ENCODE measurements at regions not wholly inside any gene's neighbourhood (a gene's known extent, or its start where the extent isn't known, plus 50 kb on each side); places are given as distances from the start of the nearest gene placed in this dataset.
"Not testable (repeated sequence)": the region's sequence is repeated elsewhere in the genome, so short reads cannot be mapped to it uniquely, and the experiment has no call there.

DNA sequence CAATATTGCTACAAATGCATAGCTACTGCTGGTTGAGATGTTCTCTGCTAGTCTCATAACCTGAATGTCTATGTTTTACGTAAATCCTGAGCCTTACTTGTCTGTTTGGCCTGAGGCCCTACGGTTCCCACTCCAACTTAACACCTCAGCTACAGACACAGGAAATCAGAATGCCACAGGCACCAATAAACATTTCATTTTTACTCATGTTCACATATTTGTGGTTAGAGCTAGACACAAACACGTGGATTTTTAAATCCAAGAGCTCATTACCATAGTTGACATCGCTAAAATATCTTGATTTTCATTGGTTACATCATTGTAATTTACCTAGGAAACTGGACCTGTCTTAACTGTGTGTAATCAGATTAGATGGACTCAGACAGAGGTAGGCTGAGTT lies 263.8 kb upstream of the CDH19 start:
- DNase-seq (ENCODE audit: low spot score) = no peak

GRCh38 chr18:66866427-66866940 lies 262.6 kb upstream of the CDH19 start:
- not testable (repeated sequence) for DNase-seq (ENCODE audit: low spot score)

DNA sequence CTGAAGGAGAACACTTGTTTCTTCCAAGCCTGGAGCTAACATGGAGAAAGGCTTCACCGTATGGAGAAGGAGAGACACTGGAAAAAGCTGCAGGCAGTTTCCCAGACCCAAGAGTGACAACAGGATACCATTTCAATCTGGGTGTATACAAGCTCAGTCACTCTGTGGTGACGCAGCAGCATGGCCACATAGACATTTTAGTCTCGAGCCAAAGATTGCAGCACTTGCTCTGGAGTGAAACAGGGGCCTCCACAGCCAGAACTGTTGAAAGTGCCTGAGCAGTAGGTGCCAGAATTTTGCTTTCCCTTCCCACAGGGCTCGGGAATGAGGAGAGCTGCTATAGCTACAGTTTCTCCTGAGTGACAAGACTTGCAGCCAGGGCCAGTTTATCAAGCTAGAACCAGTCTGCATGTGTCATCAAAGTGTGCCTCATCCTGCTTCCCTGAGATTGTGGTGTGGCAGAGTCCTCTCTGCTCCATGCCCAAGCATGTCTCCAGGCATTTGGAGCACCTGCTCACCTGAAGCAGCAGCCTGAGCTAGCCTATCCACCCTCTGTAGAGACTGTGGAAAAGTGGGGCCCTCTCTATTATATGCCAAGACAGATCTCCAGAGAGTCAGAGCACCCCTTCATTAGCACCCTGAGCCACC lies 234.6 kb upstream of the CDH19 start:
- no peak for DNase-seq (ENCODE audit: low spot score)

GRCh38 chr18:66833646-66834045 lies 229.8 kb upstream of the CDH19 start:
- no peak for DNase-seq (ENCODE audit: low spot score)

GRCh38 chr18:66826211-66826610 lies 222.3 kb upstream of the CDH19 start:
- no peak for DNase-seq (ENCODE audit: low spot score)

- DNase-seq (ENCODE audit: low spot score) = no peak
Measured at GRCh38 chr18:66825347-66825746, 221.5 kb upstream of the CDH19 start.

DNA sequence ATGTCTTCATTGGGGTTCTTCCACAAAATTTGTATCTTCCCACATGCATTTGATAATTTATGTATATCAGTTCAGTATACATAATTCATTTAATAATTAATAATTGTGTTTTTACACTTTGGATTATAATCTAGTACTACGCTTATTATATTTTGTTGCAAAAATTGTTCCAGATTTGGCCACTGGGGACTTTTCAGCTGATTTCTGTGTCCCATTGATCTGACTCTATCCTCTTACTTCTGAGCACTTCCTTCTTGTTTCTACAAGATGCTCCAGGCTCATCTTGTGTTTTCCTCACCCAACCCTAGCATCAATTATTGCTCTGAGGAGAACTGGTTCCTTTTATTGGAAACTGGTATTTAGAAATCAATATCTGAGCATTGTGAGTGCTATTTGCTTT lies 215.3 kb upstream of the CDH19 start:
- DNase-seq (ENCODE audit: low spot score) = no peak

DNA sequence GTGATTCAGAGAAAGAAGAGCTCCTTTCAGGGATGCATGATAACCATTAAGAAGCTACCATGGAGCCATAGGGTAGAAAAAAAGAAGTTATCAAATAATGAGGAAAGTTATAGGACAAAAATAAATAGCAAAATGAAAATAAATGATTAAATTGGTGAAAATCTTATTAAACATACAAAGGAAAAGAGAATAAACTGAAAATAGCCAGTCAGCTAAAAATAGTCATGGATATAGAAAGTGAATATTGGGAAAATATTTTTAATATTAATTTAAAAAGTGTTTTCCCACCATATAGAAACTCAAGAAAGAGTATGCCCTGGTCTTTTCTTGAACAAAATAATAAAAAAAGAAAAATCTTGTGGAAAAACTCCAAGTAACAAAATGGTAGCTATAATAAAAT lies 209.2 kb upstream of the CDH19 start:
- DNase-seq (ENCODE audit: low spot score) = no peak

DNA sequence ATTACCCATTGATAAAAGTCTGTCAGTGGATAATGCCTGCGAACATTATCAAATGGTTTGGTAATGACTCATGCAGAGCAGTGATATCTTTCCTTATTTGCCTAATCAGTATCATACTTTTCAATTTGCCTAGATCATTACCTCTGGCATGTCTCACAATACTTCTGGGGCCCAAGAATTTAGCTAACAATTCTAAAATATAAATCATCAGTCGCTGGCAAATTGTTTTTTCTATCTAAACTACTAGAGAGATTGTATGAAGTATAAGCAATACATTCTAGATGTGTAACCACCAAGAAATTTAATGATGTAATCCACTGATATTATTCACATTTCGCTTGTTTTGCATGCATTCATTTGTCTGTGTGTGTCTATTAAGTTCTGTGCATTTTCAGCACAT lies 191.2 kb upstream of the CDH19 start:
- DNase-seq (ENCODE audit: low spot score) = no peak

DNA sequence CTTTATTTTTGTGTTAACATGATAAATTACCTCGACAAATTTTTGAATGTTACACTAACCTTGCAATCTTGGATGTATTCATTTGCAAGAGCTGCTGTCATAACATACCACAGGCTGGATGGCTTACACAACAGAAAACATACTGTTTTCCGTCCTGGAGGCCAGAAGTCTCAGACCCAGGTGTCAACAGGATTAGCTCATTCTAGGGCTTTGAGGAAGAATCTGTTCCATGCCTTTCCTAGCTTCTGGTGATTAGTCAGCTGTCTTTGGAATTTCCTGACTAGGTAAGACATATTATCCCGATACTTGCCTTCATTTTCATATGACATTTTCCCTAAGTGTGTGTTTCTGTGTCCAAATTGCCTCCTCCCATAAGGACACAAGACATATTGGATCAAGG lies 188.6 kb upstream of the CDH19 start:
- DNase-seq (ENCODE audit: low spot score) = no peak

DNA sequence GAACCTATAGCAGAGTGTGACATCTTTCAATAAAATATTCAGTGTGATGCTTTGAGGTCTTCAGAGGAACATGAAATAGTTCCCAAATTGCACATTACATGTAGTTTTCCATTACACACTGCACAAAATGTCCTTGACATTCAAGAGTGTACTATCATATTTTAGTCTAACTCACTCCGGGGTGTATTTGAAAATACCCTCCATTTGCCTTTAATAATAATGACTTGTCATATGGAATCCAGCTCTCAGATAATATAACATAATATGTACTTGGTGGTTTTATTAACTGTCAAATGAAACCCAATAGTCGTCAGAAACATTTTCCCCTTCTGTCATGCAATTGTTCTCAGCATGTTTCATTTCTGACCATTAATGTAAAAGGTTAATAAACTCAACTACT lies 176.7 kb upstream of the CDH19 start:
- DNase-seq (ENCODE audit: low spot score) = no peak

- DNase-seq (ENCODE audit: low spot score) = no peak
Measured at GRCh38 chr18:66778048-66778447, 174.2 kb upstream of the CDH19 start.

- no peak for DNase-seq (ENCODE audit: low spot score)
Measured at GRCh38 chr18:66769375-66769774, 165.5 kb upstream of the CDH19 start.

DNA sequence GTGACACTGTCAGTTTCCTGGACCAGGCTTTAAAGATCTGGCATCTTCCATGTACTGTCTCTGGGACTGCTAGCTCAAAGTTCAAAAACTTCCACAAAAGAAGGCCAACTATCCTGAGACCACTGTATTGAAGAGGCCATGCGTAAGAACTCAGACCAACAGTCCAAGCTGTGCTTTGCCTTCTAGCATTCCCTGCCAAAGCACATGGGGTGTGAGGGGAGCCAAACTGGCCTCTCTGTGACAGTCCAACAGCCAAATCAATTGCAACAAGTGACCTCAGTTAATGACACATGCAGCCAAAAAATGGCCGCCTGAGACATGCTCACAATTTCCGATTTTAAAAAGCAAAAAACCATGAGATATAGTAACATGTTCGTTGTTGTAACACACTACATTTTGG lies 160.3 kb upstream of the CDH19 start:
- peak; percentile 33 for DNase-seq (ENCODE audit: low spot score)

DNA sequence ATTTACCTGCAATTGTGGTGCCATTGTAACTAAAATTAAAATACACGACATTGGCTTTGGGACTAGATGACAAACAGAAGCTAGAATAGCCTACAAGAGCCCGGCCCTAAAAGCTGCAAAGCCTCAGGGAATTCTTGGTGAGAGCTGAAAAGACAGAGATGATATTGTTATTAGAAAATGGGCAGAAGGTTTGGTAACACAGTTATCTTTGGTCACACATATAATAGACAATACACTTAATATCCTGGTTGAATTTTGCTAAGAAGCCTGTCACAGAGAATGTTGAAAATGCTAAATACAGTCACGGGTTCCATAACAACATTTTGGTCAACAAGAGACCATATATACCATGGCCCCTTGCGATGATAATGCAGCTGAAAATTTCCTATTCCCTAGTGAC lies 157.3 kb upstream of the CDH19 start:
- no peak for DNase-seq (ENCODE audit: low spot score)

DNA sequence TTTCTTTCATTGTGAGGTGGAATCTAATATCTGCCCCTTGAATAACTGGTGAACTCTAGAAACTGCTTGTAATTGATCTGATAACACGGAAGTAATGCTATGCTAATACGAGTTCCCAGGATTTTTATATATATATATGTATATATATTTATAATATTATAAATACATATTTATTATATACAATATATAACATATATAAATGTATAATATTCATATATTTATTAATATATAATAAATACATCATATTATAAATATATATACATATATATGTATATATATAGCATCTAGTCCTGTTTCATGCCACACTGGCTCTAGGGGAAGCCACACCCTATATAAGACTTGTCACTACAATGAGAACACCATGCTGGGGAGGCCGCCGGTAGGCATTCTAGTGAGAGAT lies 156.7 kb upstream of the CDH19 start:
- DNase-seq (ENCODE audit: low spot score) = no peak

- DNase-seq (ENCODE audit: low spot score) = no peak
Measured at GRCh38 chr18:66759050-66759828, 155.3 kb upstream of the CDH19 start.

DNA sequence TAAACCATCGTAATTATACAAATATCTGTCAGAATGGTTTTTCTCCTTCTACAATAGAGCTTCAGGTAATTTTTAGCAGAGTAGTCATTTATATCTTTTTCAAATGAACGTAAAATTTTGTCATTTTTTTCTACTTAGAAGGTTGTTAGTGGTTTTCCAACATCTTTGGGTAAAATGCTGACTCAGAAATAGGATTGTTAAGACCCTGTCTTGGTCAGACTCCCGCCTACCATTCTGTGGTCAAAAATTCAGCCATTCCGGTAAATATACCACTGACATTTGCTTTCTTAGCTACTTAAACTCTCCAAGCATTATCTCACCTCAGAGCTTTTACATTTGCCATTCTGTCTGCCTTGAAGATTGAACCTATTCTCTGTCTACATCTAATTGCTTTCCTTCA lies 154.1 kb upstream of the CDH19 start:
- DNase-seq (ENCODE audit: low spot score) = no peak

GRCh38 chr18:66754335-66754734 lies 150.4 kb upstream of the CDH19 start:
- no peak for DNase-seq (ENCODE audit: low spot score)

GRCh38 chr18:66752733-66753132 lies 148.8 kb upstream of the CDH19 start:
- DNase-seq (ENCODE audit: low spot score) = no peak

DNA sequence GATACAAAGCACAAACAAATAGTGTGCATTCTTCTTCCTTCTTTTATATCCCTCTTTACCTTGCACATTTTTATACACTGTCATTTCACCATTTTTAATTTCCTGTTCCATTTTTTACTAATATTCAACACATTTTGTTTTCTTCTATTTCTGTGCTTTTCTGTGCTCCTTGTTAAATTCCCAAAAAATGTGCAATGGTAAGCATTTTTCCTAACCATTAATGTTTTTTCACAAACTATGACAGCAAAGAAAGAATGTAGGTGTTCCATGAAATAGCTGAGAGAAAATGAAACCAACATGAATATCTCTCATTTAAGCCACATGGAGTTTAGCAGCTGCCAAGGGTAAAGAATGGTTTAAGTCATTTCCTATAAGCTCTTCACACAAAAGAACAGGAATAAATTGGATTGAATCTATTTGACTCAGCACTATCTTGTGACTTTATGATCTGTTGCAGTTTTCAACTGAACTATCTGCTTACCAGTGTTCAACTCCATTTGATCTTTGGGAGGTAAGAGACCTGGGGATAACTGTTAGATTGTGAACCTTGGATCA lies 145.7 kb upstream of the CDH19 start:
- DNase-seq (ENCODE audit: low spot score) = no peak

- peak; percentile 57 for DNase-seq (ENCODE audit: low spot score)
Measured at GRCh38 chr18:66749030-66749429, 145.1 kb upstream of the CDH19 start.

DNA sequence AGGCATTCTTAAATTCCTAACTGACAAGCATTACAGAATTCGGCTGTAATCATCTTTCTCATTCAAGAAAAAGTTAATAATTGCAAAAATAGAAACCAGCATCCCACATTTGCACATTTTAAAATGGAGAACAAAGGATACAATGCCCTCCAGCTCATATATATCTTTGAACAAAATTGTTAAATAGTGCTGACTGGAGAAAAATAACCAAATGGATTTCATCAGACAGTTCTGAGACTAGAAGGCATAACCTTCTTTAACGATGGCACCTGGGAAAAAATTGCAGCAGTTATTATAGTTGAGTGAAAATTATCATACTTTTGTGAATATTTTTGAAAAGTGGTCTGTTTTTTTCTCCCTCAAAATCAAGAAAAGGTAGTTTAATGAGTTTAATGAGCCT lies 138.9 kb upstream of the CDH19 start:
- no peak for DNase-seq (ENCODE audit: low spot score)

Data from globus pallidus (tissue), 1 donor.